ENCODE measurements at regions not wholly inside any gene's neighbourhood (a gene's known extent, or its start where the extent isn't known, plus 50 kb on each side); places are given as distances from the start of the nearest gene placed in this dataset.

DNA sequence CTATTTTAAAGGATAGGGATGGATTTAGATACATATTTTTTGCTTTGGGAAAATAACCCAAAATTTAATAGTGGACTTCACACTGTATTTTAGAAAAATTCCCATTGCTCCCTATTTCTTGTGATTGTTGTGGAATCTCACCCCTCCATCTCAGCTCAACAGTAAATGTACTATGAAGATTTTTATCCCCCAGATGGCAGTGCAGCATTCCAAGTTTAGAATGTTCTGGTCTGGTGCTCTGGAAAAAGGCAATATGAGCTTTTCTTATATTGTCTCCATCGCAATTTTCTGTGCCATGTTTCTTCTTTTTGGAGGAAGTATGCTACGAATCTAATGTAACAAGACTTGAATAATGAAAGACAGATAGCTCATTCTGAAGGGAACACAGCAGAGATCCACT is 471.7 kb upstream of the SYT1 start:
- ChIA-PET CTCF (interaction anchor here (0.5 to 1.6 kb wide), 10 partner anchors 12 to 952 kb away, joined by 3 to 5 read pairs (median 4); no protein-coding TSS in a partner anchor), POLR2A (interaction anchor here (0.7 to 1.0 kb wide), 2 partner anchors 471 to 472 kb away, joined by 3 read pairs; partner anchors contain the start of gene SYT1)
- H3K4me2 ChIP-seq: no peak overlapping the region
- H3K4me1 ChIP-seq: no peaks in the 10 kb centered on the region; the same call in 2 of the 3 replicates
- no peaks in the 10 kb centered on the region for H3K9me3 ChIP-seq
- H3K4me3 ChIP-seq: no peak overlapping the region
- peak in 1 of 2 experiments; percentile 32 for DNase-seq (ENCODE audit: low read depth in 1 of 2, low spot score in 1 of 2)
- 16% methylated on average over 2 of the region's 2 CpGs for whole genome bisulfite sequencing (ENCODE audit: missing lambda C conversion rate)
- no peak for TF ChIP-seq CHD4 (IDR thresholded peaks at IDR 0.05; ENCODE audit: borderline replicate concordance)
- no peak for TF ChIP-seq ZSCAN20 (CRISPR knock-in tag; IDR thresholded peaks at IDR 0.05)
- TF ChIP-seq RNF2 (IDR thresholded peaks at IDR 0.05; ENCODE audit: borderline replicate concordance, low read depth): no peak
- TF ChIP-seq TFCP2L1 (CRISPR knock-in tag; IDR thresholded peaks at IDR 0.05): no peak
- no peak for TF ChIP-seq HEYL (CRISPR knock-in tag; IDR thresholded peaks at IDR 0.05)
- TF ChIP-seq MAZ (IDR thresholded peaks at IDR 0.05; ENCODE audit: borderline replicate concordance, low read depth, low read length): no peak
- no peak for TF ChIP-seq HDAC2 (IDR thresholded peaks at IDR 0.05)
- TF ChIP-seq TP53 (CRISPR knock-in tag; IDR thresholded peaks at IDR 0.05): no peak
- no peak for TF ChIP-seq RFX5 (IDR thresholded peaks at IDR 0.05)
- no peak for TF ChIP-seq JUNB (IDR thresholded peaks at IDR 0.05)
- TF ChIP-seq, protein P1, sequence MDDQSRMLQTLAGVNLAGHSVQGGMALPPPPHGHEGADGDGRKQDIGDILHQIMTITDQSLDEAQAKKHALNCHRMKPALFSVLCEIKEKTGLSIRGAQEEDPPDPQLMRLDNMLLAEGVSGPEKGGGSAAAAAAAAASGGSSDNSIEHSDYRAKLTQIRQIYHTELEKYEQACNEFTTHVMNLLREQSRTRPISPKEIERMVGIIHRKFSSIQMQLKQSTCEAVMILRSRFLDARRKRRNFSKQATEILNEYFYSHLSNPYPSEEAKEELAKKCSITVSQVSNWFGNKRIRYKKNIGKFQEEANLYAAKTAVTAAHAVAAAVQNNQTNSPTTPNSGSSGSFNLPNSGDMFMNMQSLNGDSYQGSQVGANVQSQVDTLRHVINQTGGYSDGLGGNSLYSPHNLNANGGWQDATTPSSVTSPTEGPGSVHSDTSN (IDR thresholded peaks at IDR 0.05): no peak
- TF ChIP-seq POLR2A (IDR thresholded peaks at IDR 0.05; ENCODE audit: low read length): no peak
- TF ChIP-seq SMC3 (IDR thresholded peaks at IDR 0.05): peak; percentile 69
- TF ChIP-seq, protein P2, sequence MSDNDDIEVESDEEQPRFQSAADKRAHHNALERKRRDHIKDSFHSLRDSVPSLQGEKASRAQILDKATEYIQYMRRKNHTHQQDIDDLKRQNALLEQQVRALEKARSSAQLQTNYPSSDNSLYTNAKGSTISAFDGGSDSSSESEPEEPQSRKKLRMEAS (IDR thresholded peaks at IDR 0.05): no peak
- TF ChIP-seq, protein P3, sequence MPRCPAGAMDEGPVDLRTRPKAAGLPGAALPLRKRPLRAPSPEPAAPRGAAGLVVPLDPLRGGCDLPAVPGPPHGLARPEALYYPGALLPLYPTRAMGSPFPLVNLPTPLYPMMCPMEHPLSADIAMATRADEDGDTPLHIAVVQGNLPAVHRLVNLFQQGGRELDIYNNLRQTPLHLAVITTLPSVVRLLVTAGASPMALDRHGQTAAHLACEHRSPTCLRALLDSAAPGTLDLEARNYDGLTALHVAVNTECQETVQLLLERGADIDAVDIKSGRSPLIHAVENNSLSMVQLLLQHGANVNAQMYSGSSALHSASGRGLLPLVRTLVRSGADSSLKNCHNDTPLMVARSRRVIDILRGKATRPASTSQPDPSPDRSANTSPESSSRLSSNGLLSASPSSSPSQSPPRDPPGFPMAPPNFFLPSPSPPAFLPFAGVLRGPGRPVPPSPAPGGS (IDR thresholded peaks at IDR 0.05): no peak
- TF ChIP-seq RAD21 (conservative IDR thresholded peaks at IDR 0.05 in 1 of 2, IDR thresholded peaks at IDR 0.05 in 1 of 2): peak; percentile 56 to 72
- TF ChIP-seq CHD2 (IDR thresholded peaks at IDR 0.05; ENCODE audit: low read length, partially characterized antibody): no peak
- TF ChIP-seq, protein P4, sequence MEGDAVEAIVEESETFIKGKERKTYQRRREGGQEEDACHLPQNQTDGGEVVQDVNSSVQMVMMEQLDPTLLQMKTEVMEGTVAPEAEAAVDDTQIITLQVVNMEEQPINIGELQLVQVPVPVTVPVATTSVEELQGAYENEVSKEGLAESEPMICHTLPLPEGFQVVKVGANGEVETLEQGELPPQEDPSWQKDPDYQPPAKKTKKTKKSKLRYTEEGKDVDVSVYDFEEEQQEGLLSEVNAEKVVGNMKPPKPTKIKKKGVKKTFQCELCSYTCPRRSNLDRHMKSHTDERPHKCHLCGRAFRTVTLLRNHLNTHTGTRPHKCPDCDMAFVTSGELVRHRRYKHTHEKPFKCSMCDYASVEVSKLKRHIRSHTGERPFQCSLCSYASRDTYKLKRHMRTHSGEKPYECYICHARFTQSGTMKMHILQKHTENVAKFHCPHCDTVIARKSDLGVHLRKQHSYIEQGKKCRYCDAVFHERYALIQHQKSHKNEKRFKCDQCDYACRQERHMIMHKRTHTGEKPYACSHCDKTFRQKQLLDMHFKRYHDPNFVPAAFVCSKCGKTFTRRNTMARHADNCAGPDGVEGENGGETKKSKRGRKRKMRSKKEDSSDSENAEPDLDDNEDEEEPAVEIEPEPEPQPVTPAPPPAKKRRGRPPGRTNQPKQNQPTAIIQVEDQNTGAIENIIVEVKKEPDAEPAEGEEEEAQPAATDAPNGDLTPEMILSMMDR (IDR thresholded peaks at IDR 0.05): peak; percentile 57
- TF ChIP-seq CEBPB (IDR thresholded peaks at IDR 0.05): no peak
- no peak for TF ChIP-seq HOXA7 (CRISPR knock-in tag; IDR thresholded peaks at IDR 0.05)
- no peak for TF ChIP-seq NPAS2 (CRISPR knock-in tag; IDR thresholded peaks at IDR 0.05; ENCODE audit: borderline replicate concordance)
- no peak for TF ChIP-seq NFE2L2 (conservative IDR thresholded peaks at IDR 0.05; ENCODE audit: low read length)
- no peak for TF ChIP-seq FOSL2 (IDR thresholded peaks at IDR 0.05)
- TF ChIP-seq FOSL2 (CRISPR knock-in tag; IDR thresholded peaks at IDR 0.05): no peak
- no peak overlapping the region for H3K27ac ChIP-seq
- FAIRE-seq: no peak
- ATAC-seq: peak; percentile 73 to 76; a peak in 4 of 6 replicates

DNA sequence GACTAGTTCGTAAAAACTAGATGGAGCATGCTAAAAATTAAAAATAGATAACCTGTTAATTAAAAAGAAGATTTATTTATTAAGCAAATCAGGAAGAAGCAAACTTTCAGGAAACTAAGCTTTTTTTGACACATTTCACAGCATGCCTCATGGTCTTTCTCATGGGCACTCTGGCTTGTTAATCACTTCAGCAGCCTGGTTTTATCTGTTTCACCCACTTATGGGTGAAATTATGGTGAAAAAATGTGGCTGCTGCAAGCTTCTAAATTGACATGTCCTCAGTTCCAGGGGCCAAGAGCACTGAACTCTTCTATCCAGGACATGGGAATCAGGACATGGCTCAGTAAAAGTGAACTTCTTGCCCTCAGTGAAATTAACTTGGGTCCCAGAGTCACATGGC is 468.6 kb upstream of the SYT1 start:
- Histone ChIP-seq H3K9me3 (no peaks in the 10 kb centered on the region), H3K4me1 (peaks cover 6% of the 10 kb centered on the region; the same call in 2 of the 3 replicates), H3K4me2 (no peak overlapping the region), H3K27ac (no peak overlapping the region), H3K4me3 (no peak overlapping the region)
- CTCF ChIA-PET: interaction anchor here (1.3 to 1.6 kb wide), 2 partner anchors 778 to 977 kb away, joined by 3 read pairs; no protein-coding TSS in a partner anchor
- 83% methylated on average over 1 of the region's 1 CpG for WGBS (ENCODE audit: missing lambda C conversion rate)
- DNase-seq (ENCODE audit: low read depth in 1 of 2, low spot score in 1 of 2) (no peak), ATAC-seq (no peak), FAIRE-seq (no peak)
- POLR2A ChIA-PET: no interaction called here
- no peak for TF ChIP-seq NFE2L2 (conservative IDR thresholded peaks at IDR 0.05; ENCODE audit: low read length)
- TF ChIP-seq POLR2A (IDR thresholded peaks at IDR 0.05; ENCODE audit: low read length): no peak
- no peak for TF ChIP-seq JUNB (IDR thresholded peaks at IDR 0.05)
- TF ChIP-seq, protein P5, sequence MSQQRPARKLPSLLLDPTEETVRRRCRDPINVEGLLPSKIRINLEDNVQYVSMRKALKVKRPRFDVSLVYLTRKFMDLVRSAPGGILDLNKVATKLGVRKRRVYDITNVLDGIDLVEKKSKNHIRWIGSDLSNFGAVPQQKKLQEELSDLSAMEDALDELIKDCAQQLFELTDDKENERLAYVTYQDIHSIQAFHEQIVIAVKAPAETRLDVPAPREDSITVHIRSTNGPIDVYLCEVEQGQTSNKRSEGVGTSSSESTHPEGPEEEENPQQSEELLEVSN (IDR thresholded peaks at IDR 0.05; ENCODE audit: borderline replicate concordance, low read depth): no peak
- TF ChIP-seq ZFP36 (IDR thresholded peaks at IDR 0.05; ENCODE audit: borderline replicate concordance, partially characterized antibody): no peak
- TF ChIP-seq CHD4 (IDR thresholded peaks at IDR 0.05; ENCODE audit: borderline replicate concordance): no peak
- no peak for TF ChIP-seq HOXB5 (CRISPR knock-in tag; IDR thresholded peaks at IDR 0.05)
- TF ChIP-seq TFCP2L1 (CRISPR knock-in tag; IDR thresholded peaks at IDR 0.05): no peak
- TF ChIP-seq, protein P4 (IDR thresholded peaks at IDR 0.05): no peak
- no peak for TF ChIP-seq HDAC2 (IDR thresholded peaks at IDR 0.05)
- TF ChIP-seq PHF8 (IDR thresholded peaks at IDR 0.05; ENCODE audit: borderline replicate concordance, low read depth): no peak
- no peak for TF ChIP-seq EHF (CRISPR knock-in tag; IDR thresholded peaks at IDR 0.05)
- no peak for TF ChIP-seq RARB (CRISPR knock-in tag; IDR thresholded peaks at IDR 0.05)
